H1 (cell line): ENCODE measurements at regions not wholly inside any gene's neighbourhood (a gene's known extent, or its start where the extent isn't known, plus 50 kb on each side); places are given as distances from the start of the nearest gene placed in this dataset.

Source experiments
- CTCF ChIA-PET: fragments of 300-600 bp; sonication (Branson Sonifier 250); formaldehyde crosslinking; loops from one replicate; lab custom pipeline; 2021; ENCODE audit not compliant: partially characterized antibody; lab: Charles Lee
- POLR2A ChIA-PET: fragments of 300-600 bp; sonication (Branson Sonifier 250); formaldehyde crosslinking; loops from one replicate; lab custom pipeline; 2021; ENCODE audit warnings: inconsistent platforms; ENCODE audit not compliant: partially characterized antibody; lab: Charles Lee
- DNase-seq, 2 experiments: peaks; one replicate each; pipeline versions ENCODE4 v3.0.0 to v3.0.0-alpha.2; 2010 to 2022; ENCODE audit warnings: low spot score in 2 of 2, low read depth in 1 of 2, mixed read lengths in 1 of 2
- FAIRE-seq: peaks from 2 replicates; lab custom pipeline; 2011; peaks lifted over from hg19 to GRCh38; lab: Jason Lieb, UNC
- H2AFZ ChIP-seq: 2 replicates; pipeline ENCODE4 v1.8.1; 2012; ENCODE audit warnings: low read length, inconsistent platforms
- H2AK5ac ChIP-seq: 2 replicates; pipeline ENCODE4 v1.6.1; 2013; ENCODE audit warnings: low read depth, low read length
- H2BK120ac ChIP-seq: replicated peaks from 2 replicates; pipeline ENCODE3; 2013; ENCODE audit warnings: low read depth, low read length, inconsistent platforms
- H2BK12ac ChIP-seq: 2 replicates; pipeline ENCODE4 v1.6.1; 2013; ENCODE audit warnings: low read depth, low read length
- H2BK15ac ChIP-seq: 2 replicates; pipeline ENCODE4 v1.6.1; 2013; ENCODE audit warnings: low read length
- H2BK20ac ChIP-seq: 2 replicates; pipeline ENCODE4 v1.6.1; 2013; ENCODE audit warnings: low read length
- H2BK5ac ChIP-seq: 2 replicates; pipeline ENCODE4 v1.6.1; 2013; ENCODE audit warnings: low read depth, low read length
- H3K14ac ChIP-seq: 2 replicates; pipeline ENCODE4 v1.6.1; 2013; ENCODE audit warnings: inconsistent platforms; ENCODE audit not compliant: insufficient read length
- H3K18ac ChIP-seq: 2 replicates; pipeline ENCODE4 v1.6.1; 2013; ENCODE audit warnings: low read length; ENCODE audit errors: extremely low read depth
- H3K23ac ChIP-seq: 2 replicates; pipeline ENCODE4 v1.6.1; 2013; ENCODE audit warnings: inconsistent platforms; ENCODE audit not compliant: insufficient read length
- H3K23me2 ChIP-seq: 2 replicates; pipeline ENCODE4 v1.6.1; 2013; ENCODE audit warnings: low read depth, low read length
- H3K27ac ChIP-seq: 2 replicates; pipeline ENCODE4 v1.6.1; 2011; ENCODE audit warnings: low read depth, low read length, inconsistent platforms
- H3K27me3 ChIP-seq, 4 experiments: replicated peaks in 1 of 4; 1 replicate in 1 of 4; 2 replicates in 3 of 4; pipeline versions ENCODE4 v1.6.1 to v1.8.1; 2011 to 2013; ENCODE audit warnings: low read length in 3 of 4, mild to moderate bottlenecking in 3 of 4, inconsistent platforms in 2 of 4, mixed read lengths in 2 of 4, moderate library complexity in 1 of 4; ENCODE audit not compliant: control insufficient read depth in 3 of 4, insufficient read depth in 3 of 4; ENCODE audit errors: extremely low read depth in 1 of 4
- H3K36me3 ChIP-seq, 4 experiments: 2 replicates each; pipeline versions ENCODE4 v1.6.1 to v1.8.1; 2011 to 2013; ENCODE audit warnings: mild to moderate bottlenecking in 4 of 4, low read length in 3 of 4, moderate library complexity in 2 of 4, control low read depth in 1 of 4, inconsistent platforms in 1 of 4; ENCODE audit not compliant: insufficient read depth in 4 of 4, control insufficient read depth in 2 of 4
- H3K4ac ChIP-seq: replicated peaks from 2 replicates; pipeline ENCODE3; 2013; ENCODE audit warnings: low read length, low read depth, mixed read lengths, inconsistent platforms; ENCODE audit not compliant: insufficient read length
- H3K4me1 ChIP-seq, 4 experiments: replicated peaks in 1 of 4; 1 replicate in 1 of 4; 2 replicates in 3 of 4; pipeline versions ENCODE4 v1.6.1 to v1.8.1; 2011 to 2013; ENCODE audit warnings: low read length in 3 of 4, inconsistent platforms in 2 of 4, mixed read lengths in 1 of 4; ENCODE audit not compliant: insufficient read depth in 4 of 4, control insufficient read depth in 3 of 4
- H3K4me2 ChIP-seq, 2 experiments: 2 replicates each; pipeline versions ENCODE4 v1.6.1 to v1.8.1; 2011 to 2013; ENCODE audit warnings: low read depth in 2 of 2, low read length in 2 of 2, control low read depth in 1 of 2, inconsistent platforms in 1 of 2, mild to moderate bottlenecking in 1 of 2; ENCODE audit not compliant: insufficient read depth in 1 of 2
- H3K4me3 ChIP-seq, 4 experiments: fragments of 200-600, 300-600 bp in 1 of 4; sonication (generic), shearing (Covaris generic), sonication (Bioruptor Twin) in 1 of 4; 2 replicates each; pipeline versions ENCODE4 v1.5.1 to v1.8.1; 2011 to 2016; ENCODE audit warnings: low read length in 4 of 4, low read depth in 3 of 4, control low read depth in 2 of 4, inconsistent platforms in 2 of 4, mild to moderate bottlenecking in 2 of 4, mixed read lengths in 1 of 4, moderate library complexity in 1 of 4; ENCODE audit not compliant: insufficient read depth in 2 of 4; ENCODE audit errors: extremely low read depth in 1 of 4
- H3K56ac ChIP-seq: replicated peaks from 2 replicates; pipeline ENCODE3; 2013; ENCODE audit warnings: low read depth, mild to moderate bottlenecking, mixed read lengths, low read length, inconsistent platforms; ENCODE audit not compliant: insufficient read length
- H3K79me1 ChIP-seq: 2 replicates; pipeline ENCODE4 v1.6.1; 2013; ENCODE audit warnings: low read depth, low read length, control low read depth
- H3K79me2 ChIP-seq, 2 experiments: 2 replicates each; pipeline versions ENCODE4 v1.6.1 to v1.8.1; 2012 to 2013; ENCODE audit warnings: low read length in 2 of 2, mild to moderate bottlenecking in 2 of 2, inconsistent platforms in 1 of 2; ENCODE audit not compliant: insufficient read depth in 2 of 2, control insufficient read depth in 1 of 2
- H3K9ac ChIP-seq, 4 experiments: replicated peaks in 1 of 4; 1 replicate in 1 of 4; 2 replicates in 3 of 4; pipeline versions ENCODE4 v1.6.1 to v1.8.1; 2011 to 2013; ENCODE audit warnings: low read depth in 3 of 4, low read length in 3 of 4, control low read depth in 2 of 4, mild to moderate bottlenecking in 2 of 4, moderate library complexity in 2 of 4, inconsistent platforms in 1 of 4; ENCODE audit errors: extremely low read depth in 1 of 4
- H3K9me3 ChIP-seq, 2 experiments: 2 replicates each; pipeline versions ENCODE4 v1.6.1 to v1.8.1; 2012 to 2013; ENCODE audit warnings: mild to moderate bottlenecking in 2 of 2, moderate library complexity in 2 of 2, control low read depth in 1 of 2, inconsistent platforms in 1 of 2, low read depth in 1 of 2, low read length in 1 of 2, mixed read lengths in 1 of 2; ENCODE audit not compliant: insufficient read depth in 2 of 2
- H4K20me1 ChIP-seq, 2 experiments: replicated peaks in 1 of 2; 2 replicates each; pipeline versions ENCODE3 to v1.8.1; 2011 to 2013; ENCODE audit warnings: inconsistent platforms in 2 of 2, low read length in 2 of 2, mild to moderate bottlenecking in 1 of 2; ENCODE audit not compliant: insufficient read depth in 2 of 2, control insufficient read depth in 1 of 2
- H4K5ac ChIP-seq: 2 replicates; pipeline ENCODE4 v1.6.1; 2013; ENCODE audit warnings: low read length, low read depth, mixed read lengths, inconsistent platforms; ENCODE audit not compliant: insufficient read length
- H4K8ac ChIP-seq: 2 replicates; pipeline ENCODE4 v1.8.0; 2013; ENCODE audit warnings: mild to moderate bottlenecking, moderate library complexity, low read length, inconsistent platforms; ENCODE audit not compliant: insufficient read depth; ENCODE audit errors: extremely low read depth
- H4K91ac ChIP-seq: replicated peaks from 2 replicates; pipeline ENCODE3; 2013; ENCODE audit warnings: low read length, mixed read lengths, inconsistent platforms; ENCODE audit not compliant: insufficient read length
- ASH2L ChIP-seq: fragments of 200-600, 300-600 bp; sonication (generic); IDR thresholded peaks from one replicate; pipeline ENCODE4 v1.7.1; 2017; ENCODE audit warnings: low read length
- HDAC6 ChIP-seq: IDR thresholded peaks from one replicate; pipeline ENCODE4 v1.7.1; 2012; ENCODE audit warnings: low read depth, mild to moderate bottlenecking, inconsistent platforms, low read length, moderate library complexity
- PHF8 ChIP-seq: fragments of 200-600 bp; sonication (generic); conservative IDR thresholded peaks from 2 replicates; pipeline ENCODE4 v1.7.1; 2012; ENCODE audit warnings: low read depth, mild to moderate bottlenecking, inconsistent platforms, low read length, moderate library complexity
- RBBP5 ChIP-seq: IDR thresholded peaks from 2 replicates; pipeline ENCODE4 v1.7.1; 2012; ENCODE audit warnings: low read depth, mild to moderate bottlenecking, inconsistent platforms, low read length, moderate library complexity, borderline replicate concordance
- USF2 ChIP-seq: IDR thresholded peaks from 2 replicates; pipeline ENCODE4 v1.6.1; 2011; ENCODE audit warnings: low read length, improper control_type of control experiment
- YY1 ChIP-seq: IDR thresholded peaks from 2 replicates; pipeline ENCODE4 v1.6.1; 2011; ENCODE audit warnings: low read depth, mild to moderate bottlenecking, low read length
- WGBS, 2 experiments: shearing (Covaris generic) in 1 of 2; methylation state at CpG; one replicate each; pipeline versions ENCODE4 v1.1.6 to v1.1.7; 2013 to 2015; ENCODE audit warnings: low lambda C conversion rate in 2 of 2, mixed read lengths in 2 of 2, inconsistent platforms in 1 of 2, low coverage in 1 of 2, missing lambda C conversion rate in 1 of 2; ENCODE audit not compliant: insufficient replicate concordance in 2 of 2, insufficient coverage in 1 of 2, insufficient read length in 1 of 2; ENCODE audit errors: extremely low coverage in 1 of 2, missing lambda C conversion rate in 1 of 2; 5-methylcytosine and 5-hydroxymethylcytosine counted together

GRCh38 chr16:13727943-13728342 lies 192.0 kb upstream of the ERCC4 start:
- FAIRE-seq, result no peak
- Histone ChIP-seq H3K27me3 (no peaks in the 10 kb centered on the region), H2BK12ac (no peak overlapping the region), H3K56ac (no peak overlapping the region), H2AFZ (no peak overlapping the region), H3K9ac (no peak overlapping the region), H3K23me2 (no peaks in the 10 kb centered on the region), H4K5ac (no peak overlapping the region), H2BK5ac (no peak overlapping the region), H3K36me3 (no peaks in the 10 kb centered on the region), H4K20me1 (no peaks in the 10 kb centered on the region), H4K91ac (no peak overlapping the region), H2BK120ac (no peak overlapping the region), H3K27ac (no peak overlapping the region), H3K79me1 (no peaks in the 10 kb centered on the region), H3K4me1 (no peaks in the 10 kb centered on the region), H3K9me3 (peaks cover 8 to 15% of the 10 kb centered on the region in 2 experiments; a peak in 3 of 4 replicates), H3K79me2 (no peaks in the 10 kb centered on the region), H3K23ac (no peak overlapping the region), H3K4me2 (no peak overlapping the region), H3K4ac (no peak overlapping the region), H2BK20ac (no peak overlapping the region), H2AK5ac (no peak overlapping the region), H2BK15ac (no peak overlapping the region), H3K14ac (no peak overlapping the region), H3K4me3 (no peak overlapping the region), H4K8ac (no peak overlapping the region), H3K18ac (no peak overlapping the region)
- CTCF ChIA-PET, result interaction anchor here (1.5 kb wide), 1 partner anchor 12 kb away, joined by 3 read pairs; no protein-coding TSS in a partner anchor
- 71 to 100% methylated on average over 1 to 3 of the region's 3 CpGs for WGBS, 2 experiments
- no peak for DNase-seq
- POLR2A ChIA-PET, result no interaction called here
- TF ChIP-seq YY1, result no peak
- no peak for TF ChIP-seq HDAC6
- no peak for TF ChIP-seq USF2
- no peak for TF ChIP-seq ASH2L
- no peak for TF ChIP-seq RBBP5
- no peak for TF ChIP-seq PHF8
